ENCODE measurements at regions not wholly inside any gene's neighbourhood (a gene's known extent, or its start where the extent isn't known, plus 50 kb on each side); places are given as distances from the start of the nearest gene placed in this dataset.

GRCh38 chr6:121549736-121550135 is 114.3 kb downstream of the GJA1 start (continued):
- no peak for TF ChIP-seq ZBTB26 (tag by site-specific recombination; optimal IDR thresholded peaks at IDR 0.05)
- TF ChIP-seq ZFP3 (tag by site-specific recombination; IDR thresholded peaks at IDR 0.05; ENCODE audit: low read depth): no peak
- TF ChIP-seq SALL2 (tag by site-specific recombination; IDR thresholded peaks at IDR 0.05; ENCODE audit: borderline replicate concordance): no peak
- TF ChIP-seq, protein P1, sequence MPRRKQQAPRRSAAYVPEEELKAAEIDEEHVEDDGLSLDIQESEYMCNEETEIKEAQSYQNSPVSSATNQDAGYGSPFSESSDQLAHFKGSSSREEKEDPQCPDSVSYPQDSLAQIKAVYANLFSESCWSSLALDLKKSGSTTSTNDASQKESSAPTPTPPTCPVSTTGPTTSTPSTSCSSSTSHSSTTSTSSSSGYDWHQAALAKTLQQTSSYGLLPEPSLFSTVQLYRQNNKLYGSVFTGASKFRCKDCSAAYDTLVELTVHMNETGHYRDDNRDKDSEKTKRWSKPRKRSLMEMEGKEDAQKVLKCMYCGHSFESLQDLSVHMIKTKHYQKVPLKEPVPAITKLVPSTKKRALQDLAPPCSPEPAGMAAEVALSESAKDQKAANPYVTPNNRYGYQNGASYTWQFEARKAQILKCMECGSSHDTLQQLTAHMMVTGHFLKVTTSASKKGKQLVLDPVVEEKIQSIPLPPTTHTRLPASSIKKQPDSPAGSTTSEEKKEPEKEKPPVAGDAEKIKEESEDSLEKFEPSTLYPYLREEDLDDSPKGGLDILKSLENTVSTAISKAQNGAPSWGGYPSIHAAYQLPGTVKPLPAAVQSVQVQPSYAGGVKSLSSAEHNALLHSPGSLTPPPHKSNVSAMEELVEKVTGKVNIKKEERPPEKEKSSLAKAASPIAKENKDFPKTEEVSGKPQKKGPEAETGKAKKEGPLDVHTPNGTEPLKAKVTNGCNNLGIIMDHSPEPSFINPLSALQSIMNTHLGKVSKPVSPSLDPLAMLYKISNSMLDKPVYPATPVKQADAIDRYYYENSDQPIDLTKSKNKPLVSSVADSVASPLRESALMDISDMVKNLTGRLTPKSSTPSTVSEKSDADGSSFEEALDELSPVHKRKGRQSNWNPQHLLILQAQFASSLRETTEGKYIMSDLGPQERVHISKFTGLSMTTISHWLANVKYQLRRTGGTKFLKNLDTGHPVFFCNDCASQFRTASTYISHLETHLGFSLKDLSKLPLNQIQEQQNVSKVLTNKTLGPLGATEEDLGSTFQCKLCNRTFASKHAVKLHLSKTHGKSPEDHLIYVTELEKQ (tag by site-specific recombination; IDR thresholded peaks at IDR 0.05; ENCODE audit: borderline replicate concordance): no peak
- no peak for TF ChIP-seq ZNF239 (tag by site-specific recombination; IDR thresholded peaks at IDR 0.05)
- TF ChIP-seq ZNF404 (tag by site-specific recombination; IDR thresholded peaks at IDR 0.05): no peak

- Histone ChIP-seq H3K4me3 (ENCODE audit: low read depth, low read length) (no peak overlapping the region), H3K4me1 (ENCODE audit: control insufficient read depth, insufficient read depth, low read length) (no peaks in the 10 kb centered on the region), H3K9me3 (ENCODE audit: control insufficient read depth, insufficient read depth, low read depth, low read length) (no peaks in the 10 kb centered on the region), H3K27ac (ENCODE audit: extremely low read depth, low read depth, low read length) (no peak overlapping the region), H3K36me3 (ENCODE audit: control insufficient read depth in 2 of 2, insufficient read depth in 1 of 2, low read length in 2 of 2) (no peaks in the 10 kb centered on the region)
- CTCF ChIA-PET: no interaction called here
- POLR2A ChIA-PET: no interaction called here
- TF ChIP-seq ZNF175 (tag by site-specific recombination; IDR thresholded peaks at IDR 0.05): no peak
- no peak for TF ChIP-seq ZNF311 (tag by site-specific recombination; IDR thresholded peaks at IDR 0.05; ENCODE audit: borderline replicate concordance)
- no peak for TF ChIP-seq ZNF558 (tag by site-specific recombination; IDR thresholded peaks at IDR 0.05)
- TF ChIP-seq ZNF707 (tag by site-specific recombination; IDR thresholded peaks at IDR 0.05): no peak
- TF ChIP-seq, protein P2, sequence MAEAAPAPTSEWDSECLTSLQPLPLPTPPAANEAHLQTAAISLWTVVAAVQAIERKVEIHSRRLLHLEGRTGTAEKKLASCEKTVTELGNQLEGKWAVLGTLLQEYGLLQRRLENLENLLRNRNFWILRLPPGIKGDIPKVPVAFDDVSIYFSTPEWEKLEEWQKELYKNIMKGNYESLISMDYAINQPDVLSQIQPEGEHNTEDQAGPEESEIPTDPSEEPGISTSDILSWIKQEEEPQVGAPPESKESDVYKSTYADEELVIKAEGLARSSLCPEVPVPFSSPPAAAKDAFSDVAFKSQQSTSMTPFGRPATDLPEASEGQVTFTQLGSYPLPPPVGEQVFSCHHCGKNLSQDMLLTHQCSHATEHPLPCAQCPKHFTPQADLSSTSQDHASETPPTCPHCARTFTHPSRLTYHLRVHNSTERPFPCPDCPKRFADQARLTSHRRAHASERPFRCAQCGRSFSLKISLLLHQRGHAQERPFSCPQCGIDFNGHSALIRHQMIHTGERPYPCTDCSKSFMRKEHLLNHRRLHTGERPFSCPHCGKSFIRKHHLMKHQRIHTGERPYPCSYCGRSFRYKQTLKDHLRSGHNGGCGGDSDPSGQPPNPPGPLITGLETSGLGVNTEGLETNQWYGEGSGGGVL (tag by site-specific recombination; IDR thresholded peaks at IDR 0.05): no peak
- no peak for TF ChIP-seq ZIC2 (tag by site-specific recombination; IDR thresholded peaks at IDR 0.05)
- TF ChIP-seq ZFHX2 (tag by site-specific recombination; conservative IDR thresholded peaks at IDR 0.05): no peak
- TF ChIP-seq ZNF48 (tag by site-specific recombination; IDR thresholded peaks at IDR 0.05): no peak
- no peak for TF ChIP-seq FEZF1 (tag by site-specific recombination; IDR thresholded peaks at IDR 0.05)
- TF ChIP-seq ZNF785 (tag by site-specific recombination; IDR thresholded peaks at IDR 0.05): no peak
- no peak for TF ChIP-seq ZNF133 (tag by site-specific recombination; IDR thresholded peaks at IDR 0.05)
- TF ChIP-seq, protein P3, sequence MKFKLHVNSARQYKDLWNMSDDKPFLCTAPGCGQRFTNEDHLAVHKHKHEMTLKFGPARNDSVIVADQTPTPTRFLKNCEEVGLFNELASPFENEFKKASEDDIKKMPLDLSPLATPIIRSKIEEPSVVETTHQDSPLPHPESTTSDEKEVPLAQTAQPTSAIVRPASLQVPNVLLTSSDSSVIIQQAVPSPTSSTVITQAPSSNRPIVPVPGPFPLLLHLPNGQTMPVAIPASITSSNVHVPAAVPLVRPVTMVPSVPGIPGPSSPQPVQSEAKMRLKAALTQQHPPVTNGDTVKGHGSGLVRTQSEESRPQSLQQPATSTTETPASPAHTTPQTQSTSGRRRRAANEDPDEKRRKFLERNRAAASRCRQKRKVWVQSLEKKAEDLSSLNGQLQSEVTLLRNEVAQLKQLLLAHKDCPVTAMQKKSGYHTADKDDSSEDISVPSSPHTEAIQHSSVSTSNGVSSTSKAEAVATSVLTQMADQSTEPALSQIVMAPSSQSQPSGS (tag by site-specific recombination; IDR thresholded peaks at IDR 0.05; ENCODE audit: low read depth): no peak
- TF ChIP-seq AEBP2 (tag by site-specific recombination; IDR thresholded peaks at IDR 0.05; ENCODE audit: borderline replicate concordance): no peak
- no peak for TF ChIP-seq ZNF561 (tag by site-specific recombination; IDR thresholded peaks at IDR 0.05; ENCODE audit: borderline replicate concordance)
Observed at GRCh38 chr6:121550491-121551010, 115.1 kb downstream of the GJA1 start.
